Neuronal stem cell (in vitro differentiated cells): ENCODE measurements at regions not wholly inside any gene's neighbourhood (a gene's known extent, or its start where the extent isn't known, plus 50 kb on each side); places are given as distances from the start of the nearest gene placed in this dataset.
"Not testable (repeated sequence)": the region's sequence is repeated elsewhere in the genome, so short reads cannot be mapped to it uniquely, and the experiment has no call there.

ENCODE experiments used
- DNase-seq: peaks from one replicate; pipeline ENCODE4 v3.0.0-alpha.2; 2013; ENCODE audit warnings: low spot score
- H2AFZ ChIP-seq: one replicate; pipeline ENCODE4 v1.6.1; 2013; ENCODE audit warnings: mild to moderate bottlenecking, low read length, inconsistent platforms
- H2AK5ac ChIP-seq: 2 replicates; pipeline ENCODE4 v1.6.1; 2013; ENCODE audit warnings: low read depth, mild to moderate bottlenecking, inconsistent platforms, low read length, moderate library complexity, mixed read lengths
- H2BK120ac ChIP-seq: 2 replicates; pipeline ENCODE4 v1.6.1; 2013; ENCODE audit warnings: low read depth, mild to moderate bottlenecking, inconsistent platforms, low read length, moderate library complexity, mixed read lengths
- H2BK12ac ChIP-seq: one replicate; pipeline ENCODE4 v1.6.1; 2013; ENCODE audit warnings: low read length, inconsistent platforms
- H2BK15ac ChIP-seq: 2 replicates; pipeline ENCODE4 v1.6.1; 2013; ENCODE audit warnings: mild to moderate bottlenecking, low read length, inconsistent platforms, mixed read lengths
- H2BK5ac ChIP-seq: one replicate; pipeline ENCODE4 v1.6.1; 2013; ENCODE audit warnings: inconsistent platforms, mild to moderate bottlenecking, low read length, moderate library complexity
- H3K14ac ChIP-seq: one replicate; pipeline ENCODE4 v1.6.1; 2013; ENCODE audit warnings: low read length, inconsistent platforms
- H3K18ac ChIP-seq: 2 replicates; pipeline ENCODE4 v1.6.1; 2013; ENCODE audit warnings: low read length, inconsistent platforms
- H3K23ac ChIP-seq: 2 replicates; pipeline ENCODE4 v1.6.1; 2013; ENCODE audit warnings: low read depth, mild to moderate bottlenecking, mixed read lengths, low read length, inconsistent platforms; ENCODE audit not compliant: poor library complexity
- H3K27ac ChIP-seq: replicated peaks from 3 replicates; pipeline ENCODE4 v1.5.1; 2013; ENCODE audit warnings: low read length, inconsistent platforms
- H3K27me3 ChIP-seq, 3 experiments: 2 replicates each; pipeline ENCODE4 v1.6.1; 2013; ENCODE audit warnings: low read length in 3 of 3, mild to moderate bottlenecking in 2 of 3, inconsistent platforms in 1 of 3, low read depth in 1 of 3, mixed read lengths in 1 of 3, moderate library complexity in 1 of 3; ENCODE audit not compliant: control insufficient read depth in 3 of 3, insufficient read depth in 3 of 3
- H3K36me3 ChIP-seq, 2 donors: replicated peaks in 1 of 2; 2 replicates each; pipeline ENCODE4 v1.6.1; 2013; ENCODE audit warnings: low read length in 2 of 2; ENCODE audit not compliant: control insufficient read depth in 2 of 2, insufficient read depth in 2 of 2
- H3K4ac ChIP-seq: 2 replicates; pipeline ENCODE4 v1.6.1; 2013; ENCODE audit warnings: inconsistent platforms, mild to moderate bottlenecking, low read length, moderate library complexity
- H3K4me1 ChIP-seq, 2 donors: 1 replicate in 1 of 2; 2 replicates in 1 of 2; pipeline ENCODE4 v1.6.1; 2013; ENCODE audit warnings: low read length in 2 of 2, low read depth in 1 of 2; ENCODE audit not compliant: control insufficient read depth in 2 of 2, insufficient read depth in 1 of 2
- H3K4me2 ChIP-seq: one replicate; pipeline ENCODE4 v1.6.1; 2013; ENCODE audit warnings: mild to moderate bottlenecking, low read length, inconsistent platforms; ENCODE audit not compliant: insufficient read depth, poor library complexity, severe bottlenecking
- H3K4me3 ChIP-seq, 2 donors: 2 replicates each; pipeline ENCODE4 v1.5.1; 2013; ENCODE audit warnings: low read length in 2 of 2, mild to moderate bottlenecking in 2 of 2, inconsistent platforms in 1 of 2, moderate library complexity in 1 of 2
- H3K79me1 ChIP-seq: one replicate; pipeline ENCODE4 v1.6.1; 2013; ENCODE audit warnings: low read depth, mild to moderate bottlenecking, inconsistent platforms, low read length, moderate library complexity
- H3K9ac ChIP-seq: one replicate; pipeline ENCODE4 v1.6.1; 2013; ENCODE audit warnings: mild to moderate bottlenecking, low read depth, low read length, inconsistent platforms; ENCODE audit not compliant: poor library complexity
- H3K9me3 ChIP-seq, 2 donors: replicated peaks in 1 of 2; 2 replicates each; pipeline versions ENCODE3 to v1.6.1; 2013; ENCODE audit warnings: low read length in 2 of 2, mild to moderate bottlenecking in 2 of 2, inconsistent platforms in 1 of 2, low read depth in 1 of 2, mixed read lengths in 1 of 2, moderate library complexity in 1 of 2; ENCODE audit not compliant: control insufficient read depth in 2 of 2, insufficient read depth in 1 of 2
- H4K8ac ChIP-seq: one replicate; pipeline ENCODE4 v1.6.1; 2013; ENCODE audit warnings: low read depth, mild to moderate bottlenecking, inconsistent platforms, low read length, moderate library complexity
- H4K91ac ChIP-seq: one replicate; pipeline ENCODE4 v1.6.1; 2013; ENCODE audit warnings: low read length, low read depth, mild to moderate bottlenecking, inconsistent platforms; ENCODE audit not compliant: poor library complexity
- WGBS, 2 donors: extraction: QIAGEN DNeasy Blood & Tissue Kit; methylation state at CpG; one replicate each; pipeline ENCODE4 v1.1.7; 2013; ENCODE audit warnings: missing lambda C conversion rate in 2 of 2, mixed read lengths in 1 of 2; ENCODE audit not compliant: insufficient read length in 2 of 2, insufficient replicate concordance in 1 of 2; ENCODE audit errors: extremely low coverage in 2 of 2; 5-methylcytosine and 5-hydroxymethylcytosine counted together

DNA sequence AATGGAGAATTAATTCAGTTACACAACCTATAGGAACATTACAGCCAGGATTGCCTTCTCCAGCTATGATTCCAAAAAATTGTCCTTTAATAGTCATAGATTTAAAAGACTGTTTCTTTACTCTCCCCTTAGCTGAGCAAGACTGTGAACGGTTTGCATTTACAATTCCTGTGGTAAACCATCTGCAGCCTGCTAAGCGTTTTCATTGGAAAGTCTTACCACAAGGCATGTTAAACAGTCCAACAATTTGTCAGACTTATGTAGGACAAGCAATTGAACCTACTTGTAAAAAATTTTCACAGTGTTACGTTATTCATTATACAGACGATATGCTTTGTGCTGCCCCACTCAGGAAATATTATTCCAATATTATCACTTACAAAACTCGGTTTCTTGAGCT, 140.6 kb upstream of the ZNF91 start:
- H4K91ac ChIP-seq, H2BK120ac ChIP-seq, H3K79me1 ChIP-seq, H3K4ac ChIP-seq, H3K9ac ChIP-seq, H3K14ac ChIP-seq, H3K23ac ChIP-seq, H2BK5ac ChIP-seq, H3K36me3 ChIP-seq, H2AK5ac ChIP-seq, DNase-seq, H3K18ac ChIP-seq, H3K4me2 ChIP-seq, H3K4me1 ChIP-seq, H3K4me3 ChIP-seq, H2BK12ac ChIP-seq, H4K8ac ChIP-seq, H3K27me3 ChIP-seq, H3K9me3 ChIP-seq, H3K27ac ChIP-seq, H2BK15ac ChIP-seq, H2AFZ ChIP-seq: not testable (repeated sequence)
- WGBS, 2 donors = no CpG with 5 or more reads among the region's 5 CpGs

DNA sequence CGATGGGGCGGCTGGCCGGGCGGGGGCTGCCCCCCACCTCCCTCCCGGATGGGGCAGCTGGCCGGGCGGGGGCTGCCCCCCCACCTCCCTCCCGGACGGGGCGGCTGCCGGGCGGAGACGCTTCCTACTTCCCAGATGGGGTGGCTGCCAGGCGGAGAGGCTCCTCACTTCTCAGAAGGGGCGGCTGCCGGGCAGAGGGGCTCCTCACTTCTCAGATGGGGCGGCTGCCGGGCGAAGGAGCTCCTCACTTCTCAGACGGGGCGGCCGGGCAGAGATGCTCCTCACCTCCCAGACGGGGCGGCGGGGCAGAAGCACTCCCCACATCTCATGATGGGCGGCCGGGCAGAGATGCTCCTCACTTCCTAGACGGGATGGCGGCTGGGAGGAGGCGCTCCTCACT, 138.2 kb upstream of the ZNF91 start:
- H3K23ac ChIP-seq, H3K4ac ChIP-seq, H2BK120ac ChIP-seq, H2AFZ ChIP-seq, H3K14ac ChIP-seq, H3K4me3 ChIP-seq, H2BK12ac ChIP-seq, H2BK5ac ChIP-seq, H4K91ac ChIP-seq, DNase-seq, H3K27me3 ChIP-seq, H3K27ac ChIP-seq, H3K4me1 ChIP-seq, H4K8ac ChIP-seq, H3K79me1 ChIP-seq, H2BK15ac ChIP-seq, H2AK5ac ChIP-seq, H3K36me3 ChIP-seq, H3K4me2 ChIP-seq, H3K9ac ChIP-seq, H3K18ac ChIP-seq: not testable (repeated sequence)
- H3K9me3 ChIP-seq = peaks cover 0 to 16% of the 10 kb centered on the region in 2 donors
- WGBS, 2 donors = no CpG with 5 or more reads among the region's 30 CpGs

DNA sequence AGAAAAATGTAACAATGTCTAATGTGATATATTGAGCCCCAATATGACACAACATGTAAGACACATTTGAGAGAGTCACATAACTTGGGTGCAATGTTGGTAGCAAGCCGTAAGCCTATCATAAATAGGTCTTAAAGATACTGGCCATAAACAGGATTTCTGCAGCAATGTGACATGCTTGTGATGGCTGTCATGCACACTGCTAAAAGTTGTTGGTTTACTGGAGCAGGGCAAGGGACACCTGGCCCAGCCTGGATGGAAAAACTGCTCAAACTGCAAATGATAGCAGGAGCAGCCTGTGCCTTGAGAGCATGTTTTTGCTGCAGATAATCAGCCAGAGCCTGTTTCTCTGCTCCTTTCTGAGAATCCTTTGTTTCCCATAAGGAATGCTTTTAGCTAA, 136.7 kb upstream of the ZNF91 start:
- H3K23ac ChIP-seq = no peak overlapping the region
- no CpG with 5 or more reads among the region's 1 CpG for WGBS, 2 donors
- H2AFZ ChIP-seq = no peak overlapping the region
- no peak overlapping the region for H3K4me2 ChIP-seq
- H2BK15ac ChIP-seq = no peak overlapping the region
- H2BK5ac ChIP-seq = no peak overlapping the region
- no peak overlapping the region for H4K8ac ChIP-seq
- no peak overlapping the region for H3K18ac ChIP-seq
- no peaks in the 10 kb centered on the region for H3K36me3 ChIP-seq
- no peak overlapping the region for H3K4ac ChIP-seq
- H2BK12ac ChIP-seq = no peak overlapping the region
- no peaks in the 10 kb centered on the region for H3K4me1 ChIP-seq
- no peak overlapping the region for H4K91ac ChIP-seq
- no peak overlapping the region for H3K14ac ChIP-seq
- H2BK120ac ChIP-seq = no peak overlapping the region
- no peaks in the 10 kb centered on the region for H3K79me1 ChIP-seq
- H2AK5ac ChIP-seq = no peak overlapping the region
- no peaks in the 10 kb centered on the region for H3K27me3 ChIP-seq
- H3K9me3 ChIP-seq = peaks cover 0 to 21% of the 10 kb centered on the region in 2 donors
- H3K27ac ChIP-seq = no peak overlapping the region
- no peak overlapping the region for H3K9ac ChIP-seq
- H3K4me3 ChIP-seq = no peak overlapping the region
- no peak for DNase-seq

DNA sequence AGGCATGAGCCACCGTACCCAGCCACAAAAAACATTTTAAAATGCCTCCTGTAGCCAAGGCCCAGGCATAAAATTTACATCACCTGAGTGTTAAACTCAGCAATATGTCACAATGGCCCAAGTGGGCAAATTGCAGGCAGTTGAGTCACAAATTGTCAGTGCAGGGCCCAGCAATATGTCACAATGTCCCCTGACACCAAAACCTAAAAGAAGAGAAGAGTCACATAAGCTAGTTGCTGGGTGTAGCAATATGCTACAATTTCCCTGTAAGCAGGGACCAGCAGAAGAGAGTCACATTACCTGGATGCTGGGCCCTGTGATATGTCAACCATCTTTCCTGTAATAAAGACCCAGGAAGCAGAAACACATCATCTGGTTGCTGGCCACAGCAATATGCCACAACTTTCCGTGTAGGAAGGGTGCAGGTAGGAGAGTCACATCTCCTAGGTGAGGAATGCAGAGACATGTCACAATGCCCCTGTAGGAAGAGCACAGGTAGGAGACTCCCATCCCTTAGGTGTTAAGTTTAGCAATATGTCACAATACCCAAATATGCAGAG, 136.0 kb upstream of the ZNF91 start:
- H3K4ac ChIP-seq = no peak overlapping the region
- no peak for DNase-seq
- H3K23ac ChIP-seq = no peak overlapping the region
- H3K4me2 ChIP-seq = no peak overlapping the region
- no peaks in the 10 kb centered on the region for H3K36me3 ChIP-seq
- H2BK120ac ChIP-seq = no peak overlapping the region
- no peak overlapping the region for H4K91ac ChIP-seq
- no peaks in the 10 kb centered on the region for H3K4me1 ChIP-seq
- no peak overlapping the region for H3K4me3 ChIP-seq
- H2BK15ac ChIP-seq = no peak overlapping the region
- H3K9me3 ChIP-seq = peaks cover 0 to 22% of the 10 kb centered on the region in 2 donors
- H3K27me3 ChIP-seq = no peaks in the 10 kb centered on the region
- WGBS, 2 donors = no CpG with 5 or more reads among the region's 2 CpGs
- no peak overlapping the region for H2BK5ac ChIP-seq
- H2AFZ ChIP-seq = no peak overlapping the region
- H3K9ac ChIP-seq = no peak overlapping the region
- no peak overlapping the region for H3K18ac ChIP-seq
- no peak overlapping the region for H2AK5ac ChIP-seq
- no peaks in the 10 kb centered on the region for H3K79me1 ChIP-seq
- H3K14ac ChIP-seq = no peak overlapping the region
- H3K27ac ChIP-seq = no peak overlapping the region
- no peak overlapping the region for H2BK12ac ChIP-seq
- no peak overlapping the region for H4K8ac ChIP-seq
